ENCODE measurements at regions not wholly inside any gene's neighbourhood (a gene's known extent, or its start where the extent isn't known, plus 50 kb on each side); places are given as distances from the start of the nearest gene placed in this dataset.

DNA sequence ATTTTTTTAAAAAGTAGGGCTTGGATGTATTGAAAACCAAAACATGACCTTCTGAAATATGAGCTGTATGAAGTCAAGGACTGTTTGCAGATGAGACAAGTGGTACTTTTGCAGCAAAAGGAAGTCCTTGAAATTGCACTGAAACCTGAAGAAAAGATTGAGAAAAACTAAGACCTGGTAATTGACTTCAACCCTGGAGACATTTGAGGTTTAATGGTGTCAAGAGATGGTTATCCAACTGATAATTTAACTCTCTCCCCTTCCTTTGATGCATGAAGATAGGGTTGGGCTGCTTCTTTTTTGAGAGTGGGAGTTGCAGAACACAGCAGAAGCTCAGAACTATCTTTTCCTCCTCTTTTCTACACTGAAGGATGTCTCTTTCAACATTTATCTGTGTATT, 180.9 kb upstream of the DTNBP1 start:
- TF ChIP-seq, protein P1, sequence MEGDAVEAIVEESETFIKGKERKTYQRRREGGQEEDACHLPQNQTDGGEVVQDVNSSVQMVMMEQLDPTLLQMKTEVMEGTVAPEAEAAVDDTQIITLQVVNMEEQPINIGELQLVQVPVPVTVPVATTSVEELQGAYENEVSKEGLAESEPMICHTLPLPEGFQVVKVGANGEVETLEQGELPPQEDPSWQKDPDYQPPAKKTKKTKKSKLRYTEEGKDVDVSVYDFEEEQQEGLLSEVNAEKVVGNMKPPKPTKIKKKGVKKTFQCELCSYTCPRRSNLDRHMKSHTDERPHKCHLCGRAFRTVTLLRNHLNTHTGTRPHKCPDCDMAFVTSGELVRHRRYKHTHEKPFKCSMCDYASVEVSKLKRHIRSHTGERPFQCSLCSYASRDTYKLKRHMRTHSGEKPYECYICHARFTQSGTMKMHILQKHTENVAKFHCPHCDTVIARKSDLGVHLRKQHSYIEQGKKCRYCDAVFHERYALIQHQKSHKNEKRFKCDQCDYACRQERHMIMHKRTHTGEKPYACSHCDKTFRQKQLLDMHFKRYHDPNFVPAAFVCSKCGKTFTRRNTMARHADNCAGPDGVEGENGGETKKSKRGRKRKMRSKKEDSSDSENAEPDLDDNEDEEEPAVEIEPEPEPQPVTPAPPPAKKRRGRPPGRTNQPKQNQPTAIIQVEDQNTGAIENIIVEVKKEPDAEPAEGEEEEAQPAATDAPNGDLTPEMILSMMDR (IDR thresholded peaks at IDR 0.05): no peak
- no peak for TF ChIP-seq EP300 (IDR thresholded peaks at IDR 0.05)
- no peak for TF ChIP-seq POLR2A (IDR thresholded peaks at IDR 0.05)
- intact Hi-C loops (cut with DNase I): no loop called here
- H3K4me3 ChIP-seq: no peak overlapping the region
- DNase-seq: no peak
- H3K9me3 ChIP-seq: no peaks in the 10 kb centered on the region
- no peaks in the 10 kb centered on the region for H3K27me3 ChIP-seq
- H3K27ac ChIP-seq: no peak overlapping the region
- H3K36me3 ChIP-seq: no peaks in the 10 kb centered on the region
- peaks cover 13% of the 10 kb centered on the region for H3K4me1 ChIP-seq (ENCODE audit: insufficient read depth)

DNA sequence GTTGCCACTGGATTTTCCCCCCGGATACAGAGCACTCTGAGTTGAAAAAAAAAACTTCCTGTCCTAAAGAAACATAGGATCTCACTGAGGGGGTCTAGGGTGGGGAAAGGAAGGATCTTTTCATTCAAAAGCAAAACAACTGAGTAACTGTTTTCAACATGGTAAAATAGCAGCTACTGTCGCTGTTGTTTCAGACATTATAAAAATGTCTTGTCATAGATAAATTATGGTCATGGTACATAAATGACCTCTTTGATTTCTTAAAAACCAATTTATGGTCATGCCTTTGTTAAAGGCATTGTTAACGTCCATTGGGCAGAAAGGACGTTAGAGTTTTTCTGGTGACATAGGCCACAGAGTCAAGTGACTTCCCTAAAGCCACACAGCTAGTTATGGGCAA, 180.4 kb upstream of the DTNBP1 start:
- Histone ChIP-seq H3K27ac (peak overlapping the region in 1 of 2 donors; percentile 33), H3K4me3 (no peak overlapping the region), H3K36me3 (no peaks in the 10 kb centered on the region), H3K27me3 (no peaks in the 10 kb centered on the region), H3K4me1 (ENCODE audit: insufficient read depth) (peaks cover 13% of the 10 kb centered on the region), H3K9me3 (no peaks in the 10 kb centered on the region)
- no peak for TF ChIP-seq POLR2A (IDR thresholded peaks at IDR 0.05)
- no peak for TF ChIP-seq EP300 (IDR thresholded peaks at IDR 0.05)
- TF ChIP-seq, protein P1 (IDR thresholded peaks at IDR 0.05): no peak
- no peak for DNase-seq
- WGBS, 3 donors: 32 to 50% (median 43%) methylated on average over 4 of the region's 4 CpGs
- intact Hi-C loops (cut with DNase I): no loop called here

DNA sequence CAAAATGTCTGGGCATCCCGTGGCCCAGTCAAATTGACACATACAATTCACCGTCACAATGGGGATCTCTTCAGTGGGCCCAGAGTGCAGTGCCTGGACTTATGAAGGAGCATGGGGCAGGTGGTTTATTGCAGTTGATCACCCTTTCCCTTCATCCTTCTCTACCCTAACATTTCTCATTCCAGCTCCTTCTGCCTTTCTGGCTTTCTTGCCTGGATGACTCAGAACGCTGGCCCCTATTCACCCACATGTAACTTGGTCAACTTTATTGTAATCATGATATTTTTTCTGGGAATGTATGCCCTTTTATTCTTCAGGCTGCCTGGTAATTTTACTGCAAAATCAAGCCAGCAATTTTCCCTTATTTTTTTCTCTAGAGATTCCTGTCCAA, 179.9 kb upstream of the DTNBP1 start:
- no peaks in the 10 kb centered on the region for H3K36me3 ChIP-seq
- WGBS, 3 donors: 42 to 71% (median 59%) methylated on average over 3 of the region's 3 CpGs
- no peaks in the 10 kb centered on the region for H3K27me3 ChIP-seq
- intact Hi-C loops (cut with DNase I): no loop called here
- peaks cover 13% of the 10 kb centered on the region for H3K4me1 ChIP-seq (ENCODE audit: insufficient read depth)
- TF ChIP-seq EP300 (IDR thresholded peaks at IDR 0.05): no peak
- TF ChIP-seq, protein P1 (IDR thresholded peaks at IDR 0.05): no peak
- DNase-seq: peak in 2 of 5 donors; percentile 10 to 17
- H3K4me3 ChIP-seq: no peak overlapping the region
- no peaks in the 10 kb centered on the region for H3K9me3 ChIP-seq
- peak overlapping the region in 1 of 2 donors; percentile 5 for H3K27ac ChIP-seq

DNA sequence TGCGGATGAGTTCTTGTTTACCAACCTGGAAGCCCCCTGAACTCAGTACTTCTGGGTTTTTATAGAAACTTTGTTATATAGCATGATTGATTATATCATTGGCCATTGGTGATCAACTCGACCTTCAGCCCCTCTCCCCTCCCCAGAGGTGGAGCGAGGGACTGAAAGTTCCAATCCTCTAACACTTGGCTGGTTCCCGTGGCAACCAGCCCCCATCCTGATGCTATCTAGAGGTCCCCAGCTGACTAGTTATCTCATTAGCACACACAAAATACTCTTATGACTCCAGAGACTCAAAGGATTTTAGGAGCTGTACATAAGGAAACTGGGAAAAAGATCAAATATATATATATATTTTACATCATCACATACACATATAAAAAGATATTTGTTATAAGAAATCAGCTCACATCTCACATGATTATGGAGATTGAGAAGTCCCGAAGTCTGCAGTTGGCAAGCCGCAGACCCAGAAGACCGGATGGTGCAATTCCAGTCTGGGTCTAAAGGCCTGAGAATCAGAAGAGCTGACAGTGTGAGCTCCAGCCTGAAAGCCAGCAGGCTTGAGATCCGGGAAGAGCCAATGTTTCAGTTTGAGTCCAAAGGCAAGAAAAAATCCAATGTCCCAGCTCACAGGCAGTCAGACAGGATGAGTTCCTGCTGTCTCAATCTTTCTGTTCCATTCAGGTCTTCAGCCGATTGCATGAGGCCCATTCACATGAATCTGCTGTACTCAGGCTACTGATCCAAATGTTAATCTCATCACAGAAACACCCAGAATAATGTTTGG, 179.3 kb upstream of the DTNBP1 start:
- Histone ChIP-seq H3K9me3 (no peaks in the 10 kb centered on the region), H3K4me1 (ENCODE audit: insufficient read depth) (peaks cover 13% of the 10 kb centered on the region), H3K36me3 (no peaks in the 10 kb centered on the region), H3K4me3 (no peak overlapping the region), H3K27me3 (no peaks in the 10 kb centered on the region), H3K27ac (peak overlapping the region in 1 of 2 donors; percentile 5)
- DNase-seq: peak in 1 of 5 donors; percentile 19
- 73 to 83% (median 80%) methylated on average over 9 of the region's 9 CpGs for WGBS, 3 donors
- no peak for TF ChIP-seq POLR2A (IDR thresholded peaks at IDR 0.05)
- TF ChIP-seq EP300 (IDR thresholded peaks at IDR 0.05): no peak
- TF ChIP-seq, protein P1 (IDR thresholded peaks at IDR 0.05): no peak
- intact Hi-C loops (cut with DNase I): no loop called here

All from ovary (tissue), 7 donors.